Spinal cord (tissue), 9 donors: ENCODE measurements at regions not wholly inside any gene's neighbourhood (a gene's known extent, or its start where the extent isn't known, plus 50 kb on each side); places are given as distances from the start of the nearest gene placed in this dataset.

Experiments
- DNase-seq, 6 donors: peaks; one replicate each; pipeline versions ENCODE4 v3.0.0 to v3.0.0-alpha.2; 2013 to 2015; ENCODE audit warnings: low spot score in 6 of 6, low read depth in 4 of 6
- H3K27ac ChIP-seq: one replicate; pipeline ENCODE4 v1.5.1; 2013; ENCODE audit warnings: low read depth, low read length, control low read depth
- H3K27me3 ChIP-seq: one replicate; pipeline ENCODE4 v1.6.1; 2013; ENCODE audit warnings: low read length; ENCODE audit not compliant: control insufficient read depth, insufficient read depth
- H3K36me3 ChIP-seq: one replicate; pipeline ENCODE4 v1.6.1; 2013; ENCODE audit warnings: low read length; ENCODE audit not compliant: control insufficient read depth, insufficient read depth
- H3K4me1 ChIP-seq: one replicate; pipeline ENCODE4 v1.6.1; 2013; ENCODE audit warnings: low read length; ENCODE audit not compliant: control insufficient read depth, insufficient read depth
- H3K4me3 ChIP-seq: one replicate; pipeline ENCODE4 v1.5.1; 2013; ENCODE audit warnings: low read depth, low read length, control low read depth
- H3K9me3 ChIP-seq: one replicate; pipeline ENCODE4 v1.6.1; 2013; ENCODE audit warnings: low read length; ENCODE audit not compliant: control insufficient read depth, insufficient read depth
- WGBS: methylation state at CpG from one replicate; pipeline ENCODE4 v1.1.5; 2013; ENCODE audit warnings: missing lambda C conversion rate; ENCODE audit not compliant: insufficient coverage; 5-methylcytosine and 5-hydroxymethylcytosine counted together
- donor health status: healthy.

DNA sequence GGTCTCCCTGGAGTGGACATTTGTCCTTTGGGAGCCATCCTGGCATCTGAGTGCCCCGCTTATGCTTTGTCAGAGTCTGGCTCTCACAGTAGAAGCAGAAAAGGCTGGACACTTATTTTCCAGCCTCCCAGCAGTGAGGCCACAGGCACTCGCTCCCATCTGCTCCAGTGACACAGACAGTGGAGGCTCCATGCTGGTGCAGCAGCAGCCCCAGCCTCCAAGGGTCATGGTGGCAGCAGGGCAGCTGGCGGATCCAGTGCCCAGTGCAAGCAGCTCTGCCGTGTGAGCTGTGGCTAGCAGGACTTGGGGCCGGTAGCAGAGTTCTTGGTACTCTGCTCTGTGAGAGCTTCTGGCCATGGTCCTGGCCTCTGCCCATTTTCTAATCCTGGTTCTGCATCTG lies 157.3 kb upstream of the ALDH1B1 start:
- no peak for DNase-seq
- Histone ChIP-seq H3K27me3 (no peaks in the 10 kb centered on the region), H3K4me1 (no peaks in the 10 kb centered on the region), H3K27ac (no peak overlapping the region), H3K36me3 (no peaks in the 10 kb centered on the region), H3K4me3 (no peak overlapping the region), H3K9me3 (no peaks in the 10 kb centered on the region)
- 85% methylated on average over 5 of the region's 5 CpGs for WGBS

DNA sequence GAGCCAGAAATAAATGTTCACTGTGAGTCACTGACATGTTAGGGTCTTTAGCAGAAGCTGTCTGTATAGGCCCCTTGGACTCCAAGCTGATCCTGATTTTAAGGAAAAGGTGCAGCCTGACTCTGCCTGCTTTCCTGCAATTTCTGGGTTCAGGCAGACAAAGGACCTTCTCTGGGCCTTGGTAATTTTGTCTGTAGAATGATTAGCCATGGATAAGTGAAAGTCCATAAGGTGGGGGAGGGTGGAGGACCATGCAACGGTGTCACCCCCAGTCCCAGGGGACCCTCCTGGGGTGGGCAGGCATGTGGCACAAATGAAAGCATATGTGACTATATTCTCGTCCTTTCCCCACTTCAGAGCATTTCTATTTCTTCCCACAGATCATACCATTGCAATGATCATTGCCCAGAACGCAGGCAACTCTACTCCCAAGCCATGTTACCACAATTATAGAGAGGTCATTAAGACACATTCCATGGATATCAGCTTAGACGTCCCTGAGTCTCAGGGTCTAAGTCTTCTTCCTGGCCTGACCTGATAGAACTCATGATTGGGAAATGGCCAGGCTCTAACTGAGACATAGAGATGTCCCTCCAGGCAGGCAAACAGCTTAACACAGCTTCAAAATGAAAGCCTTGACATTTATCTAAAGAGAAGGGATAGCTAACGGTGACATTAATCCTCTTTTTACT lies 157.9 kb upstream of the ALDH1B1 start:
- Histone ChIP-seq H3K36me3 (no peaks in the 10 kb centered on the region), H3K27ac (no peak overlapping the region), H3K4me1 (no peaks in the 10 kb centered on the region), H3K4me3 (no peak overlapping the region), H3K9me3 (no peaks in the 10 kb centered on the region), H3K27me3 (no peaks in the 10 kb centered on the region)
- DNase-seq: no peak
- 74% methylated on average over 3 of the region's 5 CpGs for WGBS

DNA sequence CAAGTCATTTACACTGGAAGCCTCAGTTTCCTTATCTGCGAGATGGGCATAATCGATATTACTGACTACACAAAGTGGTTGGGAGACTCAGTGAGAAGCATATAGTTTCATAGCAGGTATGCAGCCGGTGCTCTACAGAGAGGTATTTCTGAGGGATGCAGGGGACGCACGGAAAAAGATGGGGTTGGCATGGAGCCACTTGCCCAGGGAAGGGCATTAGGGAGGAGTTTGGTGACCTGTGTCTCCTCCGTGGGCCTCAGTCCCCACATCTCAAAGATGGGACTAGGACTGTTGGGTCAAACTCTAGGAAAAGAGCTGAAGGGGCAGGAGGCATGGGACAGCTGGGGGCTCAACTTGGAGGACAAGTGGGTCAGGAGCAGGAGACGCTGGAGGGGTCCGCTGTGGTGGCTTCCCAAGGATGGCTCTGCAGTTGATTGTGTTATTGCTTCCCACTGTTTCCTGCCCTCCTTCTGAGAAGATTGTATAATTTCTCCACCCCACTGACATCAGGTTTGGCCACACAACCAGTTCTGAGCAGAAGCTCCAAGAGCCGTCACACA lies 158.6 kb upstream of the ALDH1B1 start:
- no peak overlapping the region for H3K27ac ChIP-seq
- no peaks in the 10 kb centered on the region for H3K4me1 ChIP-seq
- DNase-seq: no peak
- H3K4me3 ChIP-seq: no peak overlapping the region
- H3K36me3 ChIP-seq: no peaks in the 10 kb centered on the region
- WGBS: 94% methylated on average over 7 of the region's 9 CpGs
- no peaks in the 10 kb centered on the region for H3K9me3 ChIP-seq
- no peaks in the 10 kb centered on the region for H3K27me3 ChIP-seq

GRCh38 chr9:38233343-38233742 lies 159.2 kb upstream of the ALDH1B1 start:
- H3K27ac ChIP-seq: no peak overlapping the region
- peaks cover under 1% of the 10 kb centered on the region for H3K4me1 ChIP-seq
- 63% methylated on average over 9 of the region's 10 CpGs for WGBS
- H3K9me3 ChIP-seq: no peaks in the 10 kb centered on the region
- no peaks in the 10 kb centered on the region for H3K27me3 ChIP-seq
- peak in 2 of 6 donors; percentile 41 to 84 for DNase-seq
- no peak overlapping the region for H3K4me3 ChIP-seq
- H3K36me3 ChIP-seq: no peaks in the 10 kb centered on the region

GRCh38 chr9:38232895-38233294 lies 159.6 kb upstream of the ALDH1B1 start:
- no peaks in the 10 kb centered on the region for H3K27me3 ChIP-seq
- peaks cover 5% of the 10 kb centered on the region for H3K4me1 ChIP-seq
- DNase-seq: no peak
- H3K27ac ChIP-seq: no peak overlapping the region
- no peak overlapping the region for H3K4me3 ChIP-seq
- H3K36me3 ChIP-seq: no peaks in the 10 kb centered on the region
- no peaks in the 10 kb centered on the region for H3K9me3 ChIP-seq
- 89% methylated on average over 6 of the region's 6 CpGs for WGBS

GRCh38 chr9:38229504-38230155 lies 160.6 kb upstream of the SHB start:
- H3K27ac ChIP-seq: no peak overlapping the region
- WGBS: 81% methylated on average over 9 of the region's 13 CpGs
- H3K9me3 ChIP-seq: no peaks in the 10 kb centered on the region
- peaks cover 18% of the 10 kb centered on the region for H3K4me1 ChIP-seq
- no peaks in the 10 kb centered on the region for H3K36me3 ChIP-seq
- no peak for DNase-seq
- H3K4me3 ChIP-seq: no peak overlapping the region
- H3K27me3 ChIP-seq: no peaks in the 10 kb centered on the region

GRCh38 chr9:38229104-38229500 lies 160.1 kb upstream of the SHB start:
- Histone ChIP-seq H3K9me3 (no peaks in the 10 kb centered on the region), H3K4me3 (no peak overlapping the region), H3K36me3 (no peaks in the 10 kb centered on the region), H3K27me3 (no peaks in the 10 kb centered on the region), H3K4me1 (peaks cover 18% of the 10 kb centered on the region), H3K27ac (no peak overlapping the region)
- peak in 1 of 6 donors; percentile 55 for DNase-seq
- 38% methylated on average over 2 of the region's 5 CpGs for WGBS

DNA sequence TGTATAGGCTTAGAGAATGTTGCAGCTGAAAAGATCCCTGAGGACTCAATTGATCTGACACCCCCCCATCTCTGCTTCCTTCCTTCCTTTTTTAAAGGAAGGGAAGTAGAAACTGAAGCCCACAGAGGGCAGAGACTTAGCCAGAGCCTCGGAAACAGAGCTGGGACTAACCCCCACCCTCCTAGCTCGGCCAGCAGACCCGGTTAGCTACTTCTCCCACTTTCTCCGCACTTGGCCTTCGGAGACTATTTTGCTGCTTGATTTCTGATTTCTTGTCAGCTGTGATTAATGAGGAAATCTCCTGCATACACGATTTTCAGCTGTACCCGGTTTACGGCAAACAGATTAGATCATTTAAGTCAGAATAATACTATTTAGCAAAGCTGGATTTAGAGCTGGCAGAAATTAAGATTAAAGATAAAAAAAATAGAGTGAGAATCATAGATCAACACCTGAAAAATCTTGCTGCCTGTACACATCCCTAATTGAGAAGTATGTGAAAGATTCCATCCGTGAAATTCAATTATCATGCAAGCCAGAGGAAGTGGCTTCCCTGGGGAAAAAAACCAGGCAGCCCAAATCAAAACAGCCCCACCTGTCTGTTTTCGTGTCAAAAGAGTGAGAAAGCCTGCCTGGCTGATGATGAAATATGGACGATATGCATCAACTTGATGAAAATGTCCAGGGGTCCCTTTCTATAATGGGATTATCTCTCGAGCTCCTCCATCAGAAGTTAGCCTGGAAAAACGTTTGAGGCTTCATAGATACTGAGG lies 159.5 kb upstream of the SHB start:
- Histone ChIP-seq H3K9me3 (no peaks in the 10 kb centered on the region), H3K27me3 (no peaks in the 10 kb centered on the region), H3K4me1 (peaks cover 18% of the 10 kb centered on the region), H3K4me3 (no peak overlapping the region), H3K36me3 (no peaks in the 10 kb centered on the region), H3K27ac (no peak overlapping the region)
- DNase-seq: peak in 1 of 6 donors; percentile 79
- 60% methylated on average over 2 of the region's 13 CpGs for WGBS

DNA sequence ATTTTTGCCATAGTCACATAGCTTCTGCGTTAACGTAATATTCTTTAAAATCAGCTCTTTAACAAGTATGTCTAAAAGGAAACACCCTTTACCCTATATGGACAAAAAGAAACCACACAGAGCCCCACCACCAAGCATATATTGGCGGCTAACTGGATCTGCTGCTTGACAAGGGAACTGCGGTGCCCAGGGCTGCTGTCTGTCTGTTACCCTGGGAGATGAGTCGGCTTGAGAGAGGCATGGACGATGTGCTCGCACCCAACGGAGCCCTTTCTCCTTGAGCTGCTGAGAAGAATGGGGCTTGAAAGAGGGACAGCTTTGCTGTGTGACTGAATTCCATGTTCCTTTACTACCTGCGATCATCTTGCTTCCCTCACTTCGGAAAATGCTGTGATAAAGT lies 158.6 kb upstream of the SHB start:
- no peak overlapping the region for H3K4me3 ChIP-seq
- WGBS: 21% methylated on average over 5 of the region's 10 CpGs
- DNase-seq: peak in 2 of 6 donors; percentile 54 to 74

More for the DNA sequence above, 158.6 kb upstream of the SHB start:
- no peaks in the 10 kb centered on the region for H3K36me3 ChIP-seq
- no peaks in the 10 kb centered on the region for H3K27me3 ChIP-seq
- H3K27ac ChIP-seq: no peak overlapping the region
- H3K4me1 ChIP-seq: peaks cover 18% of the 10 kb centered on the region
- no peaks in the 10 kb centered on the region for H3K9me3 ChIP-seq
